GM19025 (cell line): ENCODE measurements at regions not wholly inside any gene's neighbourhood (a gene's known extent, or its start where the extent isn't known, plus 50 kb on each side); places are given as distances from the start of the nearest gene placed in this dataset.
"Not testable (repeated sequence)": the region's sequence is repeated elsewhere in the genome, so short reads cannot be mapped to it uniquely, and the experiment has no call there.

ENCODE experiments used
- ATAC-seq: cut with Tn5 transposase; IDR thresholded peaks from one replicate; pipeline ENCODE4 v1.9.1; 2021; ENCODE audit warnings: mild to moderate bottlenecking, low read depth, moderate library complexity; ENCODE audit not compliant: unreplicated experiment

DNA sequence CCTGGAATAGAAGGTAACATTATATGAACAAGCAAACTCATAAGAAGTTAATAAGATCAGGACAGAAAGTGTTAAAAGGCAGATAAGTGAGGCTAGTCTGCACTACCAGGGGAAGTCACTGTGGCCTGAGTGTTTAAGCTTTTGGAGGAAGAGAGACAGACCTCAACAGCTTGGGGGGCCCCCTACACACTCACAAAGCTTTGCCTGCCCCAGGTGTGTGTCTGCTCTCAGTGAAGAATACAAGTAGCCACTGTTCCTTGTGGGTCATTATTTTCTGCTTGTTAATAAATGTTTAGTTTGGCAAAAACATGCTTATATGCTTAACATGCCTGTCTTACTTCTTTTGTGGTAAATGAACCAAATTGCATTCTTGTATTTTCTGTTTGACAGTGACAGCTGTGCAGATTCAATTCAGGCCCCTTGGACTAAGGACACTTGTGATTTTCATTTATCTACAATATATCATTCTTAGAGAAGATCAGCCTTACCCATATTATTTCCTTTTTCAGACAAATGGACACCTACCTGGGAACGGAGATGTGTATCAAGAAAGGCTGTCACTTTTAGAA, 50.7 kb upstream of the C12orf71 start:
- peak; percentile 58 for ATAC-seq

- ATAC-seq: no peak
Measured at GRCh38 chr12:27140478-27140969, 58.1 kb upstream of the C12orf71 start.

DNA sequence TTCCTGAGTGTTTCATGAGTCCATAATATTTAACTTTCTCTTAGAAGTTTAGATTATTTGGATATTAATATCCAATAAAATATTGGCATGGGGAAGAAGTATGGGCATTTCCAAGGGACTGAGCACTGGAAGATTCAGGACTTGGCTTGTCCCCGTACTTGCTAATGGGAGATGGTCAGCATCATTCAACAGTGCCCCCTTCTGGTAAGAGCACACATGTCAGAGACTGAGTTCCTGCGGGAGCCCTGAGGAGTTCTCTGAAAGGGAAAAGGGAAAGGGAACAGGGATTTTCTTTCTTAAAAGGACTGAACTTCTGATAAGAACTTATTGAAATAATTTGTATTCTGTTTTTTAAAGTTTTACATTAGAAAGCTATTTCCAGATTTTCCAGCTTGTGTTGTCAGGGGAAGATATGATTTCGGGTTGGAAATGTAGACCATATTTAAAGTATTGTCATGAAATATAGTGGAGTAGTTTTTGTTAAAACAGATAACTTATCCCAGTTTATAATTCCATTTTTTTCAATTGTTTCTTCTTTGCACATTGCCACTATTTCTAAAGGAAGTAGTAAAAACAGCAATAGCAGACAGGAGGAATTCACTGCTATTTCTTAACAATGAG, 59.8 kb upstream of the C12orf71 start:
- ATAC-seq: no peak

DNA sequence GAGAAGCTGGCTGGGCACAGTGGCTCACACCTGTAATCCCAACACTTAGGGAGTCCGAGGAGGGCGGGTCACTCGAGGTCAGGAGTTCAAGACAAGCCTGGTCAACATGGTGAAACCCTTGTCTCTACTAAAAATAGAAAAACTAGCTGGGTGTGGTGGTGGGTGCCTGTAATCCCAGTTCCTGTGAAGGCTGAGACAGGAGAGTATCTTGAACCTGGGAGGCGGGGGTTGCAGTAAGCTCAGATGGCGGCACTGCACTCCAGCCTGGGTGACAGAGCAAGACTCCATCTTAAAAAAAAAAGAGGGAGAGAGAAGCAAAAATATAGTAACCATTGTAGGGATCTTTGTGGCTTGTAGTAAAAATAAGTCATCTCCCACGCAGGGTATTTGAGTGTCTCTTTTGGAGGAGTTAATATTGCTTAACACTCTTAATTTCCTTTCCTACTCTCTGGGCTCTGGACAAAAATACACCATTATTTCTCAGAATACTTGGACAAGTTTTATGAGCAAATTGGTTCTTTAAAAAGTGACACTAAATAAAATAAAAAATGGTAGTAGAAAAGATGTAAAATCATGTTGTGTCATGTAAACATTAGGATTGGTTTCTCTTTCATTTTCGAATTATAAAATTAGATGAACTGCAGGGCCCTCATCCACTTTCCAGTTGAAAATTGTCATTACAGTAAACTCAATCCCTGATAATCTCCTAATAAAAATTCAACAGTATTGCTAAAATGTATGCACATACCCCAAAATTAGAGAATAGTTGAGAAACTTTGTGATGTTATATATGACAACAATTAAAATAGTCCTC, 61.1 kb upstream of the C12orf71 start:
- no peak for ATAC-seq

DNA sequence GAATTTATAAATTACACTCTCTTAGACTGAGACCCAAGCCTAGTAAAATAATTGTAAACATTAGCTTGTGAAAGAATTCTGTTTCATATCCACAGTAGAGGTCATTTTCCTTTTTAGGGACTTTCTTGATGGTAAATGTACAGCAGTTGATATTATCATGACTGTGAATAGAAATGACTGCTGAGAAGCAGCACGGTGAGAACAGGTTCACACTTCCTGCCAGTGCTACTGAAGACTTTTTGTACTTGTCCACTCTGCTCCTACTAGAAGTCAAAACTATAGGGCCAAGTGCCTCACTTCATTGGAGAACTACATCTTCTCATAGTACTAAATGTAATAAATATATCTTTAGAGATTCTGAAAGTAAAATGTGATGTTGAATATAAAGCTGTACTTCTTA, 63.3 kb upstream of the C12orf71 start:
- ATAC-seq: not testable (repeated sequence)

- ATAC-seq: no peak
Measured at GRCh38 chr12:27148373-27148772, 66.0 kb upstream of the C12orf71 start.

- no peak for ATAC-seq
Measured at GRCh38 chr12:27148791-27149190, 66.4 kb upstream of the C12orf71 start.

- no peak for ATAC-seq
Measured at GRCh38 chr12:27151479-27151878, 69.1 kb upstream of the C12orf71 start.

- no peak for ATAC-seq
Measured at GRCh38 chr12:27158297-27158696, 75.9 kb upstream of the C12orf71 start.

GRCh38 chr12:27161458-27162228, 79.3 kb upstream of the C12orf71 start:
- ATAC-seq: peak; percentile 91

GRCh38 chr12:27162229-27162537, 79.8 kb upstream of the C12orf71 start:
- no peak for ATAC-seq

DNA sequence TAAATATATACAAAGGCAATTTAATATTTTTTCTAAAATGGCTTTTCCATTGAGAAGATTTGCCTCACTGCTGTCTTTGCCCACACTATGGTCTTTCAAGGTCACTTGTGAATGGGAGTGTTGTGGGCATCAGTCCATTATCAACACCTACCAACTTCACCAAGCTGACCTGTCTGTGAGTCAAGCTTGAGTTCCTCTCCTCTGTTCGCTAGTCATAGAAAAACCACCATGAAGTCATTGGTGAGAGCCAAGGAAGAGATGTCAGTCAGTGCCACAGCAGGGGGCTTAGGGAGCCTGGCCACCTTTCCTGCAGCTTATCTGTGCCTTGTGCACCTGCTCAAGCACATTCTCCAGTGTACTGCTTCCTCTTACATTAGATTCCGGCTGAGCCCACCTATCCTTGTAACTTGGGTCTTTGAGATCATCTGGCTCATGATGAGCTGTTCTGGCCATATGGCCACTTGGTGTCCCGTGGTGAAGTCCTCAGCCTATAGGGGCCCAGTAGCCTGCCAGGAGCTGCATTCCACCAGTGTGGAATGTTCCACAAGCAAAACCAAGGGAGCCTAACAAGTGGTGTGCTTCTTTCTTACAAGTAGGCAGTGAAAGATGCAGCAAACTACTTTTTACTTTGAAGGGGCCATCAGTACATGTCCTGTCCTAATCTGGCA, 80.8 kb upstream of the C12orf71 start:
- no peak for ATAC-seq

DNA sequence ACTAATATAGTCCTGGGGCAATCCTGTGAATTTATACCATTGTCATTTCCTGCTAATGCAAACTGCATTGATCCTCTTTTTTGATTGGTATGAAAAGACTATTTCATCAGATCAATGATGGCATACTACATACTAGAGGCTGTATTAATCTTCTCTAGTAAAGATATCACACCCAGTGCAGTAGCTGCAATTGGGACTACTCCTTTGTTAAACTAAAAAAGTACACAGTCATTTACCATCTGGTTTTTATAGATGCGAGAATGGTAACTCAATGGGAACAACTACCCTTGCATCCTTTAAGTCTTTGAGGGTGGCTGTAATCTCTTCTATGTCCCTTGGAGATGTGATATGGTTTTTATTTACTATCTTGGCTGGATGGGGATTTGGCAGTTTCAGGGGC, 80.2 kb upstream of the STK38L start:
- ATAC-seq: no peak

GRCh38 chr12:27164330-27165040, 79.6 kb upstream of the STK38L start:
- no peak for ATAC-seq

DNA sequence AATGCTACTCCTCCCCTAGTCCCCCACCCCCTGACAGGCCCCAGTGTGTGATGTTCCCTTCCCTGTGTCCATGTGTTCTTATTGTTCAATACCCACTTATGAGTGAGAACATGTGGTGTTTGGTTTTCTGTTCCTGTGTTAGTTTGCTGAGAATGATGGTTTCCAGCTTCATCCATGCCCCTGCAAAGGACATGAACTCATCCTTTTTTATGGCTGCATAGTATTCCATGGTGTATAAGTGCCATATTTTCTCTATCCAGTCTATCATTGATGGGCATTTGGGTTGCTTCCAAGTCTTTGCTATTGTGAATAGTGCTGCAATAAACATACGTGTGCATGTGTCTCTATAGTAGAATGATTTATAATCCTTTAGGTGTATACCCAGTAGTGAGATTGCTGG, 78.1 kb upstream of the STK38L start:
- not testable (repeated sequence) for ATAC-seq

- ATAC-seq: not testable (repeated sequence)
Measured at GRCh38 chr12:27171494-27171893, 72.6 kb upstream of the STK38L start.

DNA sequence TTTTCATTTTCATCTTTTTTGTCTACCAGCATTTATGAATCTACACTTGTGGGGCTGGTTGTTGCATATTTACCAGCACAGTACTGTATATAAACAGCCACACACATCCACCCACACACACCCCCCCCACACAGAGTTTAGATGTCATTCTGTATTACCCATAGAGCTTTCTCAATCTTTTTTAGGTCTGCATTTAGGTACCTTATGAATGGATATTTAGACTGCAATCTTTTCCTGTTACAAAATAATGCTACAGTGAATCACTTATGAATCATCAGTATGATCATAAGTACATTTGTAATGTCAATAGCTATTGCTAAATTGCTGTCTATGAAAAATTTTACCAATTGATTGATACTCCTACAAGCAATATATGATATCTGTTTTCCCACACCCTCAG, 67.3 kb upstream of the STK38L start:
- ATAC-seq: no peak

DNA sequence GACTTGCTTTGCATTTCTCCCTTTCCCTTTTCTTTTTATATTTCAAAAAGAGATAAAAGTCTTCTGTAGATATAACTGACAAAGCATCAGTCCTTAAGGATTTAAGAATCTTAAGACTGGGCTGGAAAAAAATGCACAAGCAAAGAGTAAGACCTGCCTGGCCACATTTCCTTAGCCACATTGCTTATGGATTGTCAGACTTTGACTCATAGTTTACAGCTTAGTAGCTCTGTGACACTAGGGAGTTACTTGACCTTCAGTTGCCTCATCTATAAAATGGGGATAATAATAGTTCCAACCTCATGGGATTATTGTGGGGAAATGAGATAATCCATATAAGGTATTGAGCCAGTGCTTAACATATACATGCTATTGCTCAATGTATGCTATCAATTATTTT, 66.4 kb upstream of the STK38L start:
- ATAC-seq: no peak

- no peak for ATAC-seq
Measured at GRCh38 chr12:27178255-27178654, 65.8 kb upstream of the STK38L start.
